ENCODE measurements at regions not wholly inside any gene's neighbourhood (a gene's known extent, or its start where the extent isn't known, plus 50 kb on each side); places are given as distances from the start of the nearest gene placed in this dataset.
"Not testable (repeated sequence)": the region's sequence is repeated elsewhere in the genome, so short reads cannot be mapped to it uniquely, and the experiment has no call there.

GRCh38 chrX:35561985-35562384 lies 236.2 kb upstream of the MAGEB16 start:
- Histone ChIP-seq H3K27me3 (ENCODE audit: insufficient read depth, low read length) (no peaks in the 10 kb centered on the region), H4K20me1 (ENCODE audit: insufficient read depth, low read length) (no peaks in the 10 kb centered on the region), H3K9me3 (ENCODE audit: low read length) (no peaks in the 10 kb centered on the region), H3K4me1 (ENCODE audit: insufficient read depth, low read length, severe bottlenecking) (no peaks in the 10 kb centered on the region), H3K9ac (ENCODE audit: low read length) (no peak overlapping the region), H3F3A (ENCODE audit: insufficient read depth, low read length) (no peaks in the 10 kb centered on the region), H3K27ac (ENCODE audit: low read depth, low read length, poor library complexity, severe bottlenecking) (no peak overlapping the region), H3K79me2 (ENCODE audit: insufficient read depth, low read length) (no peaks in the 10 kb centered on the region), H3K4me3 (ENCODE audit: low read depth, low read length, poor library complexity, severe bottlenecking) (no peak overlapping the region), H3K4me2 (ENCODE audit: low read length) (no peak overlapping the region), H2AFZ (ENCODE audit: low read length) (no peak overlapping the region), H3K9me2 (ENCODE audit: low read depth, low read length) (no peaks in the 10 kb centered on the region), H3K36me3 (ENCODE audit: insufficient read depth, low read length) (no peaks in the 10 kb centered on the region)
- no peak for TF ChIP-seq EZH2 (IDR thresholded peaks at IDR 0.05; ENCODE audit: borderline replicate concordance, low read length)
- TF ChIP-seq CTCF (IDR thresholded peaks at IDR 0.05; ENCODE audit: low read length): no peak

GRCh38 chrX:35562395-35562794 lies 235.7 kb upstream of the MAGEB16 start:
- Histone ChIP-seq H3K9ac (ENCODE audit: low read length) (no peak overlapping the region), H3K4me1 (ENCODE audit: insufficient read depth, low read length, severe bottlenecking) (no peaks in the 10 kb centered on the region), H4K20me1 (ENCODE audit: insufficient read depth, low read length) (no peaks in the 10 kb centered on the region), H3K9me3 (ENCODE audit: low read length) (no peaks in the 10 kb centered on the region), H3K27me3 (ENCODE audit: insufficient read depth, low read length) (no peaks in the 10 kb centered on the region), H3K4me2 (ENCODE audit: low read length) (no peak overlapping the region), H3K27ac (ENCODE audit: low read depth, low read length, poor library complexity, severe bottlenecking) (no peak overlapping the region), H3K4me3 (ENCODE audit: low read depth, low read length, poor library complexity, severe bottlenecking) (no peak overlapping the region), H3K36me3 (ENCODE audit: insufficient read depth, low read length) (no peaks in the 10 kb centered on the region), H3K79me2 (ENCODE audit: insufficient read depth, low read length) (no peaks in the 10 kb centered on the region), H3K9me2 (ENCODE audit: low read depth, low read length) (no peaks in the 10 kb centered on the region), H3F3A (ENCODE audit: insufficient read depth, low read length) (no peaks in the 10 kb centered on the region), H2AFZ (ENCODE audit: low read length) (no peak overlapping the region)
- TF ChIP-seq CTCF (IDR thresholded peaks at IDR 0.05; ENCODE audit: low read length) (no peak), EZH2 (IDR thresholded peaks at IDR 0.05; ENCODE audit: borderline replicate concordance, low read length) (no peak)

- H3F3A ChIP-seq (ENCODE audit: insufficient read depth, low read length): no peaks in the 10 kb centered on the region
- H3K27me3 ChIP-seq (ENCODE audit: insufficient read depth, low read length): no peaks in the 10 kb centered on the region
- H3K9me2 ChIP-seq (ENCODE audit: low read depth, low read length): no peaks in the 10 kb centered on the region
- H3K4me2 ChIP-seq (ENCODE audit: low read length): no peak overlapping the region
- TF ChIP-seq CTCF (IDR thresholded peaks at IDR 0.05; ENCODE audit: low read length) (no peak), EZH2 (IDR thresholded peaks at IDR 0.05; ENCODE audit: borderline replicate concordance, low read length) (no peak)
- H3K36me3 ChIP-seq (ENCODE audit: insufficient read depth, low read length): no peaks in the 10 kb centered on the region
- H2AFZ ChIP-seq (ENCODE audit: low read length): no peak overlapping the region
- H4K20me1 ChIP-seq (ENCODE audit: insufficient read depth, low read length): no peaks in the 10 kb centered on the region
- H3K9me3 ChIP-seq (ENCODE audit: low read length): no peaks in the 10 kb centered on the region
- no peak overlapping the region for H3K4me3 ChIP-seq (ENCODE audit: low read depth, low read length, poor library complexity, severe bottlenecking)
- no peaks in the 10 kb centered on the region for H3K4me1 ChIP-seq (ENCODE audit: insufficient read depth, low read length, severe bottlenecking)
- no peak overlapping the region for H3K9ac ChIP-seq (ENCODE audit: low read length)
- H3K27ac ChIP-seq (ENCODE audit: low read depth, low read length, poor library complexity, severe bottlenecking): no peak overlapping the region
- no peaks in the 10 kb centered on the region for H3K79me2 ChIP-seq (ENCODE audit: insufficient read depth, low read length)
Measured at GRCh38 chrX:35590210-35590609, 207.9 kb upstream of the MAGEB16 start.

- not testable (repeated sequence) for H3K4me3 ChIP-seq (ENCODE audit: low read depth, low read length, poor library complexity, severe bottlenecking); H3K79me2 ChIP-seq (ENCODE audit: insufficient read depth, low read length); H3K9me2 ChIP-seq (ENCODE audit: low read depth, low read length); H4K20me1 ChIP-seq (ENCODE audit: insufficient read depth, low read length); H3K9ac ChIP-seq (ENCODE audit: low read length); H3K9me3 ChIP-seq (ENCODE audit: low read length); H3K36me3 ChIP-seq (ENCODE audit: insufficient read depth, low read length); H3K27me3 ChIP-seq (ENCODE audit: insufficient read depth, low read length); H3K27ac ChIP-seq (ENCODE audit: low read depth, low read length, poor library complexity, severe bottlenecking); H3K4me1 ChIP-seq (ENCODE audit: insufficient read depth, low read length, severe bottlenecking); H2AFZ ChIP-seq (ENCODE audit: low read length); H3F3A ChIP-seq (ENCODE audit: insufficient read depth, low read length); H3K4me2 ChIP-seq (ENCODE audit: low read length)
Measured at GRCh38 chrX:35611562-35611961, 186.6 kb upstream of the MAGEB16 start.
